ENCODE measurements at regions not wholly inside any gene's neighbourhood (a gene's known extent, or its start where the extent isn't known, plus 50 kb on each side); places are given as distances from the start of the nearest gene placed in this dataset.

DNA sequence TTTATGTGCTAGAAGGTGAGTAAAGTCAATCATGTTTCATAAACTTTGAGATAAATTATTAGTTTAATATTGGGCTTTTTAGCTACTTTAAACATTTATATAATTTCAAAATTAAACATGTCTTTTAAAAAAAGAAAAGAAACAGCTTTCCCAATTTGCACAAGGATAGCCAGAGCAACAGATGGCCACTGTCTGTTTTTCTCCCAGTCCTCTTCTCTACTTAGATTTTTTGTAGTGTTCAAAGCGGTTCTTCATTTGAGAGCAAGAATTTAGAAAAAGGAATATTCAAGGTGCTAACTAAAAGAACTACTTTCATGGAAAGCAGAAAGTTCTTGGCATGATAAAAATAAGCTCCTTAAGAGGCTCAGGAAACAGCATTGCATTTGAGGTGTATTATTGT, 128.3 kb upstream of the MIR17HG start:
- ATAC-seq (ENCODE audit: low read depth in 2 of 2) (no peak), DNase-seq (no peak)
- H3K27me3 ChIP-seq (ENCODE audit: control insufficient read depth, insufficient read depth, low read length) = no peaks in the 10 kb centered on the region
- Mint-ChIP-seq H3K27ac (no peak overlapping the region), H3K36me3 (no peaks in the 10 kb centered on the region), H3K27me3 (peaks cover 4% of the 10 kb centered on the region), H3K4me1 (no peaks in the 10 kb centered on the region), H3K9me3 (peaks cover 0 to 4% (median 0%) of the 10 kb centered on the region in 7 donors), H3K4me3 (no peak overlapping the region)
- no peaks in the 10 kb centered on the region for H3K36me3 ChIP-seq (ENCODE audit: control insufficient read depth, insufficient read depth, low read length)
- H3K27ac ChIP-seq (ENCODE audit: insufficient read depth, low read length, poor library complexity, severe bottlenecking) = no peak overlapping the region
- no peaks in the 10 kb centered on the region for H3K4me1 ChIP-seq (ENCODE audit: control insufficient read depth, insufficient read depth, low read length, poor library complexity, severe bottlenecking)
- H3K4me3 ChIP-seq (ENCODE audit: low read depth, low read length) = no peak overlapping the region
- H3K9me3 ChIP-seq (ENCODE audit: control insufficient read depth in 2 of 2, low read length in 2 of 2) = no peaks in the 10 kb centered on the region

DNA sequence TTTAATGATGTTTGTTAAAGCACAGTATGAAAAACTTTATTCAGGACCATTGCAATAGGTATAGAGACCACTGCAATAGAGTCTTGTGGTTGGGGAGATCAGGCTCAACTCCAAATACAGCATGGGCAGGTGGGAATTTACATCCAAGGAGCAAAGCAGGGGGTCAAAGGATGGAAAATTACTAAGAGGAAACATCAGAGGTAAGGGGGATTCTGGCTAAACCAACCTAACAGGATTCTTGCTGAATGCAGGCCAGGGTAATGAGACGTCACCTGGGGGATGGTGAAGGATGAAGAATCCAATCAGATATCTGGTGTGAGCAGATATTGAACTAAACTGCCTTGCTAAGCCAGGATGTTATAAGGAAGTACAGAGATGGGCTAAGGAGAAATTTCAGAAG, 126.6 kb upstream of the MIR17HG start:
- Histone ChIP-seq H3K27ac (ENCODE audit: insufficient read depth, low read length, poor library complexity, severe bottlenecking) (no peak overlapping the region), H3K36me3 (ENCODE audit: control insufficient read depth, insufficient read depth, low read length) (no peaks in the 10 kb centered on the region), H3K4me3 (ENCODE audit: low read depth, low read length) (no peak overlapping the region), H3K27me3 (ENCODE audit: control insufficient read depth, insufficient read depth, low read length) (no peaks in the 10 kb centered on the region), H3K9me3 (ENCODE audit: control insufficient read depth in 2 of 2, low read length in 2 of 2) (no peaks in the 10 kb centered on the region), H3K4me1 (ENCODE audit: control insufficient read depth, insufficient read depth, low read length, poor library complexity, severe bottlenecking) (no peaks in the 10 kb centered on the region)
- Mint-ChIP-seq H3K9me3 (peaks cover 0 to 4% (median 0%) of the 10 kb centered on the region in 7 donors), H3K27ac (no peak overlapping the region), H3K36me3 (no peaks in the 10 kb centered on the region), H3K4me3 (no peak overlapping the region), H3K4me1 (no peaks in the 10 kb centered on the region), H3K27me3 (no peaks in the 10 kb centered on the region)
- ATAC-seq (ENCODE audit: low read depth in 2 of 2) (no peak), DNase-seq (no peak)

DNA sequence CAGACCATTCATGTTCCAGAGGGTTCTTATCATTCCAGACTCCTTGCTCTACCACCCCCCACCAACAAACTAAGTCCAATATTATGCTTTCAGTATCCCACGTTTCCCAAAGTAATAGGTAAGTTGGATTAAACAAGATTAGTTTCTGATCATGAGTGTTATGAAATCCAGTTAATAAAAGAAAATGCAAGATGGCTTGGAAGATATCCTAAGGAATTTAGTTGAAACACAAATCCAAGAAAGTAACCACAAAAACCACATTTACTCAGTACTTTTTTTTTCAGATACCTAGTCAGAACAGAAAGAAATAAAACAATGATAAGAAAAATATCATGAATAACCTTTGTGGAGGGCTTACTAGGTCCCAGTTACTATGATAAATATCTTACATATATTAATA, 119.4 kb upstream of the MIR17HG start:
- H3K4me1 ChIP-seq (ENCODE audit: control insufficient read depth, insufficient read depth, low read length, poor library complexity, severe bottlenecking) = no peaks in the 10 kb centered on the region
- H3K27ac Mint-ChIP-seq = no peak overlapping the region
- H3K36me3 Mint-ChIP-seq = no peaks in the 10 kb centered on the region
- H3K4me3 Mint-ChIP-seq = no peak overlapping the region
- no peak overlapping the region for H3K4me3 ChIP-seq (ENCODE audit: low read depth, low read length)
- ATAC-seq (ENCODE audit: low read depth in 2 of 2) (no peak), DNase-seq (no peak)
- no peaks in the 10 kb centered on the region for H3K27me3 ChIP-seq (ENCODE audit: control insufficient read depth, insufficient read depth, low read length)
- peaks cover 0 to 4% (median 0%) of the 10 kb centered on the region in 7 donors for H3K9me3 Mint-ChIP-seq
- no peak overlapping the region for H3K27ac ChIP-seq (ENCODE audit: insufficient read depth, low read length, poor library complexity, severe bottlenecking)
- H3K9me3 ChIP-seq (ENCODE audit: control insufficient read depth in 2 of 2, low read length in 2 of 2) = no peaks in the 10 kb centered on the region
- no peaks in the 10 kb centered on the region for H3K27me3 Mint-ChIP-seq
- no peaks in the 10 kb centered on the region for H3K36me3 ChIP-seq (ENCODE audit: control insufficient read depth, insufficient read depth, low read length)
- H3K4me1 Mint-ChIP-seq = no peaks in the 10 kb centered on the region

DNA sequence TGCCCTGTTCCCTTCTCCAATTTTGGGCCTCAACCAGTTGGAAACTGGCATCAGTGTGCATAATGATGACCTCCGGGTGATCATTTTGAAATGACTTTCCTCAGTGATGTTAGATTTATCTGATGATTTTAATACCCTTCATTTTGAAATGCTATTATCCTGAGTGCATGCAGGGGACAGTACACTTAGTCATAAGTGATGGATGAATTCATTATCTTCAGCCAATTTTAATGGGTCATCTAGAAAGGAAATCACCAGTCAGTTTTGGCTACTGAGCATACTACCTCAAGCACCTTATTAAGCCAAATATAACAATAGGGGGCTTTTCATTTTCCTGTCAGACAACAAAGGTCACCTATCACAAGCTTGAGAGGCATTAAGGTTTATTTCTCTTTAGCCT, 118.5 kb upstream of the MIR17HG start:
- Histone ChIP-seq H3K27ac (ENCODE audit: insufficient read depth, low read length, poor library complexity, severe bottlenecking) (no peak overlapping the region), H3K4me3 (ENCODE audit: low read depth, low read length) (no peak overlapping the region), H3K9me3 (ENCODE audit: control insufficient read depth in 2 of 2, low read length in 2 of 2) (no peaks in the 10 kb centered on the region), H3K27me3 (ENCODE audit: control insufficient read depth, insufficient read depth, low read length) (no peaks in the 10 kb centered on the region), H3K36me3 (ENCODE audit: control insufficient read depth, insufficient read depth, low read length) (no peaks in the 10 kb centered on the region), H3K4me1 (ENCODE audit: control insufficient read depth, insufficient read depth, low read length, poor library complexity, severe bottlenecking) (no peaks in the 10 kb centered on the region)
- DNase-seq = no peak
- Mint-ChIP-seq H3K27ac (no peak overlapping the region), H3K9me3 (peaks cover 0 to 4% (median 0%) of the 10 kb centered on the region in 7 donors), H3K27me3 (no peaks in the 10 kb centered on the region), H3K4me3 (no peak overlapping the region), H3K36me3 (no peaks in the 10 kb centered on the region), H3K4me1 (no peaks in the 10 kb centered on the region)
- no peak for ATAC-seq (ENCODE audit: low read depth in 2 of 2)

DNA sequence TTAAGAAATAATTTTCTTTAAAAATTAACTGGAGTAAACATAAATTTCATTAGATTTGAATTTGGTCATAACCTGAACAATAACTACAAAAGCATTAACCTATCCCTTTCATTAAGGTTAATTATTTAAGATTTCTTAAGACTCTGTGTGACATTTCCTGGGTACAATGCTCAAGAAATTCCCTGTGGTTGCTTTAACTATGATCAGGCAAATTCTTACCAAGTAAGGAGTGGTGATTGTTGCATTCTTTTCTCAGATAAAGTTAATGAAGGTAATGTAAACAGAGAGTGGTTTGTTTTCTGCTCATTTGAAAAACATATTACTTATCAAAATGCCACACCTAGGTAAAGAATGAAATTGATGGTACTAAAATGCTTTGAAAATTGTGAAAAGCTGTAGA, 114.8 kb upstream of the MIR17HG start:
- Histone ChIP-seq H3K36me3 (ENCODE audit: control insufficient read depth, insufficient read depth, low read length) (no peaks in the 10 kb centered on the region), H3K27ac (ENCODE audit: insufficient read depth, low read length, poor library complexity, severe bottlenecking) (no peak overlapping the region), H3K4me3 (ENCODE audit: low read depth, low read length) (no peak overlapping the region), H3K4me1 (ENCODE audit: control insufficient read depth, insufficient read depth, low read length, poor library complexity, severe bottlenecking) (no peaks in the 10 kb centered on the region), H3K9me3 (ENCODE audit: control insufficient read depth in 2 of 2, low read length in 2 of 2) (no peaks in the 10 kb centered on the region), H3K27me3 (ENCODE audit: control insufficient read depth, insufficient read depth, low read length) (no peaks in the 10 kb centered on the region)
- Mint-ChIP-seq H3K27me3 (no peaks in the 10 kb centered on the region), H3K27ac (no peak overlapping the region), H3K36me3 (no peaks in the 10 kb centered on the region), H3K4me1 (no peaks in the 10 kb centered on the region), H3K9me3 (peaks cover 0 to 3% (median 0%) of the 10 kb centered on the region in 7 donors), H3K4me3 (no peak overlapping the region)
- ATAC-seq (ENCODE audit: low read depth in 2 of 2) = no peak
- no peak for DNase-seq

DNA sequence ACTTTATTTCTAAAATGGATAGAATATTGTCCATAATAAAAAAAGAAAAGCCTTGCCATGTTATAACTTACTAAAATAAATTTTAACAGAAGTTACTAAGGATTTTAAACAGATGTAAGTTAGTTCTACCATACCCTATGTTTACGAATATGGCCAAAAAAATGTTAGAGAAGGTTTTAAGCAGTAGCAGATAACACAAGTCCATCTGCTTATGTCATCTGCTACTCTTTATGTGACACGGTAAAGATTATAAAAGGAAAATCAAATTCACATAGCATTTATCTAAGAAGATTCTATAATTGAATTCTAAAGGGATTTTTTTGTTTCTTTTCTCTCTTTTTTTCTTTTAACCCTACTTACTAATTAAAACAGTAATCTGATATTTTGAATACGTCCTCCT, 114.2 kb upstream of the MIR17HG start:
- Mint-ChIP-seq H3K27ac (no peak overlapping the region), H3K4me3 (no peak overlapping the region), H3K4me1 (no peaks in the 10 kb centered on the region), H3K9me3 (no peaks in the 10 kb centered on the region), H3K27me3 (no peaks in the 10 kb centered on the region), H3K36me3 (no peaks in the 10 kb centered on the region)
- no peak overlapping the region for H3K27ac ChIP-seq (ENCODE audit: insufficient read depth, low read length, poor library complexity, severe bottlenecking)
- no peaks in the 10 kb centered on the region for H3K27me3 ChIP-seq (ENCODE audit: control insufficient read depth, insufficient read depth, low read length)
- no peak overlapping the region for H3K4me3 ChIP-seq (ENCODE audit: low read depth, low read length)
- H3K4me1 ChIP-seq (ENCODE audit: control insufficient read depth, insufficient read depth, low read length, poor library complexity, severe bottlenecking) = no peaks in the 10 kb centered on the region
- ATAC-seq (ENCODE audit: low read depth in 2 of 2) = no peak
- no peak for DNase-seq
- no peaks in the 10 kb centered on the region for H3K9me3 ChIP-seq (ENCODE audit: control insufficient read depth in 2 of 2, low read length in 2 of 2)
- no peaks in the 10 kb centered on the region for H3K36me3 ChIP-seq (ENCODE audit: control insufficient read depth, insufficient read depth, low read length)

DNA sequence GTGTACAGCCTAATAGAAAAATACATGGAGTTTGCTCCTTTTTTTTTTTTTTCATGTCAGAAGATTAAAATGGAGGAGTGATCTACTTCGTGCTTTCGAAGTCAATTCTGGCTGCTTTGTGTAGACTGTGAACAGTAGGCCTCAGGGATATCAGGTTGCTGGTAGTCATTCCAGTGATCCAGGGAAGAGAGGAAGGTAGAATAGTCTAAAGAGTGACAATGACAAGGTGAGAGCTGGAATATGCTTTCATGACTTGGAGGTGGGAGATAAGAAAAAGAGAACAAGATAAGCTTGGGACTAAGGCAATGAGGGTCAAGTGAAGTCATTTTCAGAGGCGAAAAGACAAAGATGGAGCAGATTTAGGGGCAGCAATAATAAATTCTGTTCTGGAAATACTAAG, 111.3 kb upstream of the MIR17HG start:
- no peak overlapping the region for H3K4me3 ChIP-seq (ENCODE audit: low read depth, low read length)
- ATAC-seq (ENCODE audit: low read depth in 2 of 2) (no peak), DNase-seq (no peak)
- H3K36me3 Mint-ChIP-seq = no peaks in the 10 kb centered on the region
- no peak overlapping the region for H3K27ac ChIP-seq (ENCODE audit: insufficient read depth, low read length, poor library complexity, severe bottlenecking)
- no peak overlapping the region for H3K4me3 Mint-ChIP-seq
- H3K9me3 ChIP-seq (ENCODE audit: control insufficient read depth in 2 of 2, low read length in 2 of 2) = no peaks in the 10 kb centered on the region
- no peak overlapping the region for H3K27ac Mint-ChIP-seq
- H3K4me1 ChIP-seq (ENCODE audit: control insufficient read depth, insufficient read depth, low read length, poor library complexity, severe bottlenecking) = no peaks in the 10 kb centered on the region
- H3K4me1 Mint-ChIP-seq = no peaks in the 10 kb centered on the region
- no peaks in the 10 kb centered on the region for H3K36me3 ChIP-seq (ENCODE audit: control insufficient read depth, insufficient read depth, low read length)
- H3K27me3 ChIP-seq (ENCODE audit: control insufficient read depth, insufficient read depth, low read length) = no peaks in the 10 kb centered on the region
- H3K9me3 Mint-ChIP-seq = no peaks in the 10 kb centered on the region
- H3K27me3 Mint-ChIP-seq = no peaks in the 10 kb centered on the region

DNA sequence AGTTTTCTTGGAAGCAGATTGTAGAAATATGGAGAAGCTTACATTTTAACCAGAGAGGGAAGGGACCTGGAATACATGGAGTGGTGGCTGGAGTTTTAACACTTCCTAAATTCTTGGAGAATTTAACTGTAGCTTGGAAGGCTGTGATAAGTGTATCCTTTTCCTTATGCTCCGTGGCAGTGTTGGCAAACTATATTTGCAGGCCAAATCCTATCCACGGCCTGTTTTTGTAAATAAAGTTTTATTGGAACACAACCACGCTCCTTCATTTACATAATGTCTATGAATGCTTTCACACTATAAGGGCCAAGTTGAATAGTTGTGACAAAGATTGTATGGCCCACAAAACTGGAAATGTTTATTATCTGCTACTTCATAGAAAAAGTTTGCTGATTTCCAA, 110.6 kb upstream of the MIR17HG start:
- H3K4me3 ChIP-seq (ENCODE audit: low read depth, low read length) = no peak overlapping the region
- no peaks in the 10 kb centered on the region for H3K9me3 Mint-ChIP-seq
- no peak for ATAC-seq (ENCODE audit: low read depth in 2 of 2)
- H3K36me3 Mint-ChIP-seq = no peaks in the 10 kb centered on the region
- no peaks in the 10 kb centered on the region for H3K4me1 ChIP-seq (ENCODE audit: control insufficient read depth, insufficient read depth, low read length, poor library complexity, severe bottlenecking)
- no peaks in the 10 kb centered on the region for H3K4me1 Mint-ChIP-seq
- H3K27ac ChIP-seq (ENCODE audit: insufficient read depth, low read length, poor library complexity, severe bottlenecking) = no peak overlapping the region
- DNase-seq = no peak
- H3K27me3 Mint-ChIP-seq = no peaks in the 10 kb centered on the region
- no peaks in the 10 kb centered on the region for H3K9me3 ChIP-seq (ENCODE audit: control insufficient read depth in 2 of 2, low read length in 2 of 2)
- no peak overlapping the region for H3K4me3 Mint-ChIP-seq
- H3K27ac Mint-ChIP-seq = no peak overlapping the region
- H3K36me3 ChIP-seq (ENCODE audit: control insufficient read depth, insufficient read depth, low read length) = no peaks in the 10 kb centered on the region
- no peaks in the 10 kb centered on the region for H3K27me3 ChIP-seq (ENCODE audit: control insufficient read depth, insufficient read depth, low read length)

All from CD4-positive, CD25-positive, alpha-beta regulatory T cell (primary cell).